Caco-2 (cell line): ENCODE measurements at regions not wholly inside any gene's neighbourhood (a gene's known extent, or its start where the extent isn't known, plus 50 kb on each side); places are given as distances from the start of the nearest gene placed in this dataset.

Experiments used
- BruUV-seq: library from RNA; stranded (reverse); fragments of 400-500 nt; replicated peaks from 2 replicates; lab custom pipeline; 2021; lab: Mats Ljungman, UMichigan
- CTCF ChIA-PET: fragments of 300-600 bp; sonication (Branson Sonifier 250); formaldehyde crosslinking; loops from one replicate; lab custom pipeline; 2022; ENCODE audit warnings: antibody characterized with exemption; lab: Charles Lee
- POLR2A ChIA-PET: fragments of 300-600 bp; sonication (Branson Sonifier 250); formaldehyde crosslinking; loops from one replicate; lab custom pipeline; 2022; ENCODE audit warnings: antibody characterized with exemption; lab: Charles Lee
- DNase-seq, 2 experiments: peaks; one replicate each; pipeline versions ENCODE4 v3.0.0 to v3.0.0-alpha.2; 2020 to 2022
- H3K27me3 ChIP-seq: replicated peaks from 2 replicates; pipeline ENCODE4 v1.6.0; 2011; ENCODE audit warnings: low read length; ENCODE audit not compliant: control insufficient read depth, insufficient read depth
- H3K36me3 ChIP-seq: 2 replicates; pipeline ENCODE4 v1.5.1; 2011; ENCODE audit warnings: low read length; ENCODE audit not compliant: control insufficient read depth, insufficient read depth
- H3K4me1 ChIP-seq: fragments of 250-450 bp; sonication (Bioruptor Pico); 2 replicates; pipeline ENCODE4 v1.5.1; 2020; ENCODE audit warnings: mild to moderate bottlenecking
- H3K4me3 ChIP-seq: 2 replicates; pipeline ENCODE4 v1.5.1; 2011; ENCODE audit warnings: low read depth, mild to moderate bottlenecking, control low read depth, low read length
- H3K9me3 ChIP-seq: fragments of 250-450 bp; sonication (Bioruptor Pico); 2 replicates; pipeline ENCODE4 v1.5.1; 2020; ENCODE audit warnings: mild to moderate bottlenecking, moderate library complexity
- H3K27ac Mint-ChIP-seq: one replicate; pipeline ENCODE4 v1.8.0; 2022; ENCODE audit warnings: mixed read lengths; ENCODE audit not compliant: unreplicated experiment
- H3K27me3 Mint-ChIP-seq: one replicate; pipeline ENCODE4 v1.8.0; 2022; ENCODE audit warnings: mixed read lengths; ENCODE audit not compliant: insufficient read depth, unreplicated experiment
- H3K36me3 Mint-ChIP-seq: one replicate; pipeline ENCODE4 v1.8.0; 2022; ENCODE audit warnings: mild to moderate bottlenecking, mixed read lengths; ENCODE audit not compliant: insufficient read depth, unreplicated experiment
- H3K4me1 Mint-ChIP-seq: one replicate; pipeline ENCODE4 v1.8.0; 2022; ENCODE audit warnings: low read depth, mixed read lengths; ENCODE audit not compliant: unreplicated experiment
- H3K4me3 Mint-ChIP-seq: one replicate; pipeline ENCODE4 v1.8.0; 2022; ENCODE audit warnings: mild to moderate bottlenecking, moderate library complexity, mixed read lengths; ENCODE audit not compliant: unreplicated experiment
- H3K9me3 Mint-ChIP-seq: one replicate; pipeline ENCODE4 v1.8.0; 2022; ENCODE audit warnings: mixed read lengths; ENCODE audit not compliant: unreplicated experiment
- CTCF ChIP-seq, 2 experiments: fragments of 200-600 bp in 1 of 2; IDR thresholded peaks; 1 replicate in 1 of 2; 2 replicates in 1 of 2; pipeline versions ENCODE4 v1.5.1 to v1.8.0; 2011 to 2022; ENCODE audit warnings: antibody characterized with exemption in 1 of 2, control low read depth in 1 of 2, inconsistent platforms in 1 of 2, low read depth in 1 of 2, low read length in 1 of 2, mild to moderate bottlenecking in 1 of 2, moderate library complexity in 1 of 2; ENCODE audit not compliant: insufficient read depth in 1 of 2, severe bottlenecking in 1 of 2, unreplicated experiment in 1 of 2
- intact Hi-C: fragments of 100-400 bp; cut with micrococcal nuclease; formaldehyde crosslinking; loops from one replicate; pipeline ENCODE4 v1.10.0; 2022; ENCODE audit not compliant: unreplicated experiment

DNA sequence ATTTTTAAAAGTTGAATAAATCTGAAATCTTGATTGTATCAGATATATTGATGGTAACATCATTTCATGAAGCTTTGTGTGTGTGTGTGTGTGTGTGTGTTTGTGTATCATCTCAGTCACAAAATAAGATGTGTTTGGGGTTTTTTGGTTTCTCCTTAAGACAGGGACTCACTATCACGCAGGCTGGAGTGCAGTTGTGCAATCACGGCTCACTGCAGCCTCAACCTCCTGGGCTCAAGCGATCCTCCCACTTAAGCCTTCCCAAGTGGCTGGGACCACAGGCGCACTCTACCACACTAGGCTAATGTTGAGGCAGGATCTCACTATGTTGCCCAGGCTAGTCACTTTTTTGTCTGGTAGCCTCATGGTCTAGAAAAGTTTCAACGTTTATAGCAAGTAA is 83.4 kb upstream of the DMRT1 start:
- no peaks in the 10 kb centered on the region for H3K9me3 ChIP-seq
- no peak for DNase-seq
- no peak overlapping the region for H3K4me3 ChIP-seq
- Mint-ChIP-seq H3K4me1 (peaks cover 11% of the 10 kb centered on the region), H3K4me3 (no peak overlapping the region), H3K9me3 (no peaks in the 10 kb centered on the region), H3K27me3 (no peaks in the 10 kb centered on the region), H3K36me3 (peaks cover 8% of the 10 kb centered on the region), H3K27ac (no peak overlapping the region)
- POLR2A ChIA-PET = interaction anchor here (0.6 kb wide), 1 partner anchor 48 kb away, joined by 3 read pairs; no protein-coding TSS in a partner anchor
- intact Hi-C loops = loop anchor here (5.0 kb wide), 1 partner anchor 36 kb away; no protein-coding TSS in a partner anchor
- CTCF ChIA-PET = no interaction called here
- no TSS peak for BruUV-seq
- TF ChIP-seq CTCF (IDR thresholded peaks at IDR 0.05; ENCODE audit: insufficient read depth in 1 of 2, low read depth in 1 of 2, low read length in 1 of 2, severe bottlenecking in 1 of 2, unreplicated experiment in 1 of 2) = no peak
- no peaks in the 10 kb centered on the region for H3K36me3 ChIP-seq
- H3K27me3 ChIP-seq = no peaks in the 10 kb centered on the region
- peaks cover 5% of the 10 kb centered on the region; the same call in 1 of the 2 replicates for H3K4me1 ChIP-seq

GRCh38 chr9:759541-759940 is 82.0 kb upstream of the DMRT1 start:
- no peaks in the 10 kb centered on the region for H3K27me3 ChIP-seq
- peaks cover 8% of the 10 kb centered on the region for H3K36me3 Mint-ChIP-seq

DNA sequence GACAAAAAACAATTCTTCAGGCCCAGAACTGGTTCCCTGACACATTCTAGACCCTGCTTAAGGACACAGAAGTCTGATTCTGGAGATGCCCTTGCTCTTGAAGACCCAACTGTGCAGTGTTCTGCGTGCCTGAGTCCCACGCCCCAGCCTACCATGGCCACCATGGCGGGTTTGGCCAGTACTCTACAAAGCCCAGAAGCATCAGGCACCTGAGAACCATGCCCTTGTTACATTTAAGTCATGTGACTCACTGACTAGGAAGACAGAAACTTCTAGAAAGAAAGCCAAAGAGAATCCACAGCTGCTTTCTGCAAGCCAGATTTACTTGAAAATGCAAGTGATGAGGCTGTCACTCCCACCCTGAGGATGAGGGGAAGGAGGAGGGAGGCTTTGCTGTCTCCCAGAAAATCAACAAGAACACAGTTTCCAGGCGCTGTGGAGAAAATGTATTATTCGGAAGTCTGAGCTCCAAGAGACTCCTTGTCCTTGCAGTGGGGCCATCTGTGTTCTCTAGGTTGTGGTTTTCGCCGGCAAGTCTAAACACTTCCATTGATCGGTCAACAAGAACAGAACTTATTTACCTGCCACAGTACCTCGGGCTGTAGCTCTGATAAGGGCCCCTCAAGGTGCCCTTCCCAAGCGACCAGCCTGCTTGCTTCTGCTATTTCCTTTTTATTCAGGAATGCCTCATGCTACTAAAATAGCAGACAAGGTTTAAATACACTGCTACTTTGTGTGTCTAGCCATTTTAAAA is 81.3 kb upstream of the DMRT1 start:
- Mint-ChIP-seq H3K27ac (no peak overlapping the region), H3K9me3 (no peaks in the 10 kb centered on the region), H3K4me1 (peaks cover 14% of the 10 kb centered on the region), H3K4me3 (no peak overlapping the region), H3K27me3 (no peaks in the 10 kb centered on the region), H3K36me3 (peaks cover 7% of the 10 kb centered on the region)
- Histone ChIP-seq H3K9me3 (no peaks in the 10 kb centered on the region), H3K4me3 (no peak overlapping the region), H3K36me3 (no peaks in the 10 kb centered on the region), H3K27me3 (no peaks in the 10 kb centered on the region), H3K4me1 (peaks cover 5% of the 10 kb centered on the region; the same call in 1 of the 2 replicates)
- TF ChIP-seq CTCF (IDR thresholded peaks at IDR 0.05; ENCODE audit: insufficient read depth in 1 of 2, low read depth in 1 of 2, low read length in 1 of 2, severe bottlenecking in 1 of 2, unreplicated experiment in 1 of 2) = no peak
- intact Hi-C loops = loop anchor here (5.0 kb wide), 2 partner anchors 38 to 47 kb away; no protein-coding TSS in a partner anchor
- ChIA-PET POLR2A (no interaction called here), CTCF (no interaction called here)
- DNase-seq = no peak
- BruUV-seq = no TSS peak

More at GRCh38 chr9:759541-759940, 82.0 kb upstream of the DMRT1 start:
- BruUV-seq = no TSS peak
- Mint-ChIP-seq H3K27me3 (no peaks in the 10 kb centered on the region), H3K27ac (no peak overlapping the region), H3K4me3 (no peak overlapping the region), H3K4me1 (peaks cover 11% of the 10 kb centered on the region), H3K9me3 (no peaks in the 10 kb centered on the region)
- DNase-seq = no peak
- no peak for TF ChIP-seq CTCF (IDR thresholded peaks at IDR 0.05; ENCODE audit: insufficient read depth in 1 of 2, low read depth in 1 of 2, low read length in 1 of 2, severe bottlenecking in 1 of 2, unreplicated experiment in 1 of 2)
- H3K4me1 ChIP-seq = peaks cover 5% of the 10 kb centered on the region; the same call in 1 of the 2 replicates
- no peaks in the 10 kb centered on the region for H3K36me3 ChIP-seq
- no peak overlapping the region for H3K4me3 ChIP-seq
- no peaks in the 10 kb centered on the region for H3K9me3 ChIP-seq
- CTCF ChIA-PET = no interaction called here
- POLR2A ChIA-PET = no interaction called here
- intact Hi-C loops = loop anchor here (5.0 kb wide), 1 partner anchor 37 kb away; no protein-coding TSS in a partner anchor
